ENCODE measurements at regions not wholly inside any gene's neighbourhood (a gene's known extent, or its start where the extent isn't known, plus 50 kb on each side); places are given as distances from the start of the nearest gene placed in this dataset.

- no peak overlapping the region for H3K9ac ChIP-seq (ENCODE audit: low read length)
- H3K9me3 ChIP-seq (ENCODE audit: control insufficient read depth in 1 of 2, insufficient read depth in 1 of 2, low read depth in 1 of 2, low read length in 2 of 2), result no peaks in the 10 kb centered on the region
- no peaks in the 10 kb centered on the region for H4K20me1 ChIP-seq (ENCODE audit: insufficient read depth)
- H3K27ac ChIP-seq (ENCODE audit: low read depth, low read length), result no peak overlapping the region
- POLR2A ChIA-PET, result no interaction called here
- ATAC-seq, result no peak
- no peak for DNase-seq (ENCODE audit: low read depth, low spot score)
- no peak overlapping the region for H3K4me3 ChIP-seq (replicated peaks in 1 of 2; ENCODE audit: low read depth in 1 of 2, low read length in 2 of 2)
- CTCF ChIA-PET, result no interaction called here
- RAD21 ChIA-PET (ENCODE audit: low non-redundant PET in 1 of 2, low total read pairs in 2 of 2, uncharacterized antibody in 2 of 2, unreplicated experiment in 2 of 2), result no interaction called here
- H3K27me3 ChIP-seq (ENCODE audit: insufficient read depth, low read length), result no peaks in the 10 kb centered on the region
- no peaks in the 10 kb centered on the region for H3K9me2 ChIP-seq (ENCODE audit: insufficient read depth)
- no peak for TF ChIP-seq SRF (IDR thresholded peaks at IDR 0.05; ENCODE audit: low read depth)
- no peak for TF ChIP-seq ELF1 (IDR thresholded peaks at IDR 0.05; ENCODE audit: borderline replicate concordance, low read depth)
- no peak for TF ChIP-seq EGR1 (IDR thresholded peaks at IDR 0.05; ENCODE audit: low read depth)
- no peak for TF ChIP-seq POLR2A (IDR thresholded peaks at IDR 0.05; ENCODE audit: borderline replicate concordance, extremely low read depth, insufficient read depth, insufficient read length)
- no peak for TF ChIP-seq ZFX (IDR thresholded peaks at IDR 0.05)
- no peak for TF ChIP-seq CEBPB (IDR thresholded peaks at IDR 0.05; ENCODE audit: low read depth)
- TF ChIP-seq POLR2AphosphoS5 (IDR thresholded peaks at IDR 0.05; ENCODE audit: low read depth, low read length), result no peak
- TF ChIP-seq RAD21 (IDR thresholded peaks at IDR 0.05; ENCODE audit: low read depth), result no peak
- no peak for TF ChIP-seq MAX (IDR thresholded peaks at IDR 0.05)
- no peak for TF ChIP-seq EZH2phosphoT487 (IDR thresholded peaks at IDR 0.05; ENCODE audit: borderline replicate concordance)
- no peak for TF ChIP-seq TCF7L2 (IDR thresholded peaks at IDR 0.05; ENCODE audit: borderline replicate concordance, extremely low read depth, insufficient read depth, insufficient read length)
- TF ChIP-seq ZBTB33 (IDR thresholded peaks at IDR 0.05; ENCODE audit: extremely low read depth, insufficient replicate concordance, low read length), result no peak
- no peak for TF ChIP-seq EZH2 (IDR thresholded peaks at IDR 0.05)
- H2AFZ ChIP-seq (ENCODE audit: low read depth, low read length, poor library complexity, severe bottlenecking), result no peak overlapping the region
- intact Hi-C loops (cut with micrococcal nuclease), result no loop called here
- H3K4me1 ChIP-seq (ENCODE audit: control insufficient read depth in 1 of 2, insufficient read depth in 2 of 2, low read length in 2 of 2), result no peaks in the 10 kb centered on the region
- no peaks in the 10 kb centered on the region for H3K36me3 ChIP-seq (ENCODE audit: control insufficient read depth in 1 of 2, insufficient read depth in 2 of 2, low read length in 2 of 2)
- no peak overlapping the region for H3K4me2 ChIP-seq (ENCODE audit: low read length)
- H3K79me2 ChIP-seq (ENCODE audit: insufficient read depth, low read length), result no peaks in the 10 kb centered on the region
- no TSS peak for BruUV-seq (replicated peaks)
These were observed 92.9 kb upstream of the CADPS start for GRCh38 chr3:62968128-62968527.
